Vagina (tissue), 2 donors: ENCODE measurements at regions not wholly inside any gene's neighbourhood (a gene's known extent, or its start where the extent isn't known, plus 50 kb on each side); places are given as distances from the start of the nearest gene placed in this dataset.

Source experiments
- POLR2AphosphoS5 ChIP-seq, 2 donors: sonication (generic); formaldehyde crosslinking; IDR thresholded peaks; one replicate each; pipeline ENCODE4 v1.9.0; 2017; ENCODE audit warnings: antibody characterized with exemption in 2 of 2, mild to moderate bottlenecking in 2 of 2, low read depth in 1 of 2; ENCODE audit not compliant: insufficient read depth in 1 of 2
- TF ChIP-seq, protein P1 (sequence below), 3 experiments: fragments of 450-650 bp in 2 of 3; fragments of 200-600 bp in 1 of 3; sonication (generic) in 1 of 3; IDR thresholded peaks; one replicate each; pipeline ENCODE4 v1.5.1; 2017 to 2019; ENCODE audit warnings: antibody characterized with exemption in 3 of 3, mild to moderate bottlenecking in 2 of 3, moderate library complexity in 2 of 3

- TF ChIP-seq, protein P1, sequence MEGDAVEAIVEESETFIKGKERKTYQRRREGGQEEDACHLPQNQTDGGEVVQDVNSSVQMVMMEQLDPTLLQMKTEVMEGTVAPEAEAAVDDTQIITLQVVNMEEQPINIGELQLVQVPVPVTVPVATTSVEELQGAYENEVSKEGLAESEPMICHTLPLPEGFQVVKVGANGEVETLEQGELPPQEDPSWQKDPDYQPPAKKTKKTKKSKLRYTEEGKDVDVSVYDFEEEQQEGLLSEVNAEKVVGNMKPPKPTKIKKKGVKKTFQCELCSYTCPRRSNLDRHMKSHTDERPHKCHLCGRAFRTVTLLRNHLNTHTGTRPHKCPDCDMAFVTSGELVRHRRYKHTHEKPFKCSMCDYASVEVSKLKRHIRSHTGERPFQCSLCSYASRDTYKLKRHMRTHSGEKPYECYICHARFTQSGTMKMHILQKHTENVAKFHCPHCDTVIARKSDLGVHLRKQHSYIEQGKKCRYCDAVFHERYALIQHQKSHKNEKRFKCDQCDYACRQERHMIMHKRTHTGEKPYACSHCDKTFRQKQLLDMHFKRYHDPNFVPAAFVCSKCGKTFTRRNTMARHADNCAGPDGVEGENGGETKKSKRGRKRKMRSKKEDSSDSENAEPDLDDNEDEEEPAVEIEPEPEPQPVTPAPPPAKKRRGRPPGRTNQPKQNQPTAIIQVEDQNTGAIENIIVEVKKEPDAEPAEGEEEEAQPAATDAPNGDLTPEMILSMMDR (IDR thresholded peaks at IDR 0.05) = no peak
- no peak for TF ChIP-seq POLR2AphosphoS5 (IDR thresholded peaks at IDR 0.05; ENCODE audit: insufficient read depth in 1 of 2, low read depth in 1 of 2)
These were observed 2706.8 kb downstream of the ARAP2 start for GRCh38 chr4:33537527-33537926.
